ENCODE measurements at regions not wholly inside any gene's neighbourhood (a gene's known extent, or its start where the extent isn't known, plus 50 kb on each side); places are given as distances from the start of the nearest gene placed in this dataset.

DNA sequence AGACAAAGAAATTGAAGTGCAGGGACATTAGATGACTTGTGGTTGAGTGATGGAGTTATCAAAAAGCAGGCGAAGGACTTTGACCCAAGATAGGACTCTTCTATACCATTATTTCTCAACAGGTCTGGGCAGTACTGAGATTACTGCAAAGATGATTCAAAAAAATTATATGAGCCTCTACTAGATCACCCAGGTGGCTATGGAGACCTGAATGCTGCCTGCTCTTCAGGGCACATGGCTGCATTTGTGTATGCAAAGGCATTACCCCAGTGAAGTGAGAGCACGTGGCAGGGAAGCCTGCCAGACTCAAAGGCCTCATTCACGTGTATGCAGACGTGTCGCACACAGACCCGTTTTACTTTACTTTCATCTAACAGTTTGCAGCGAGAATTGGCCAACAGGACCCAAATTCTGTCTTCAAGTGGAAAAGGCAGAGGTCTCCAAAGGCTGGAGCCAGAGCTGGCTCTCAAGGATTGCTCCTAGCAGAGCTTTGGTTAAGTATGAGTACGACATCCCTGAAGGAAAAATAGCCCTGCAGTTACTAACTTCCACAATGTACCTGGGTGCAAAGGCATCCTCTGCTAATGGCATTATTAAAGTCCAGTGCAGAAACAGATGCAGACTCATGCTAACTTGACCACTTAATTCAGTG is 113.8 kb upstream of the ARMC2 start:
- no peak for DNase-seq

DNA sequence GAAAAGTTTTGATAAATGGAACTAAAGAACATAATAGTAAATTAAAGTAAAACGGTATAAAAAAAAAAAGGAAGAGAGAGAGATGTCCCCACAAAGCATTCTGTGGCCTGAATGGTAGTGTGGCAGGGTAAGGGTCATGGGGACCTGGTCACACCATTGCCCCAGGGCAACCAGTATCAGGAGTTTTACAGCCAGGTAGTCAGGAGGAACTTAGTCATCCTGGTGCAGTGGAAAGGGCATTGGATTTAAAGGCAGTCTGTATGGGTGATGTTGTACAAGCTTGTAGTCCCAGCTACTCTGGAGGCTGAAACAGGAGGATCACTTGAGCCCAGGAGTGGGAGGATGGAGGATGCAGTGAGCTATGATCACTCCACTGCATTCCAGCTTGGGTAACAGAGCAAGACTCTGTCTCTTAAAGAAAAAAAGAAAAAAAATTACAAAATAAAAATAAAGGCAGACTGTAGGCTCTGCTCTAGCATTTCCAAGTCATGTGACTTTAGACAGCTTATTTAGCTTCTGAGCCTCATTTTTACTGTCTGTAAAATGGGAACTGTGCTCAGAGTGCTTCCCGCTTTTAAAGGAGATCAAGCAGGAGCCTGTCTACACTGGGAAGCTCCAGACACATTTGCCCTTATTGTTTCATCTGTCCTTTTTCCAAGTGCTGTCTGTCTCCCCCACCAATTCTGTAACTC is 112.8 kb upstream of the ARMC2 start:
- DNase-seq: no peak

DNA sequence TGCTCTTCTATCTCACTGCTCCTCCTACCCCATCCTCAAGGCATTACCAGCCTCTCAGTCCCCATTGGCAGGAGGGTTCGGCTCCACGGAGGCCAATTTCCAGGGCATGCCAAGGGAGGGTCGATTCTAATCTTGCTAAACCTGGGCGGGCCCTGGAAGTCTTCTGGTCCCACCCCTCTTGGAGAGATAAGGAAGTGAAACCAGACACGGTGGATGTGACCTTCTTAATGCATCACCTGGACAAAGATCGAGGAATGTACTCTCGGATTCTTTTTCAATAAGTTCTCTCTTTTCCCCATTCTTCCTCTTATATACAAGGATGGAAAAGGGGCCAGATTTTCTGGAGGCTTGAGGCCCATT is 112.2 kb upstream of the ARMC2 start:
- DNase-seq: no peak

DNA sequence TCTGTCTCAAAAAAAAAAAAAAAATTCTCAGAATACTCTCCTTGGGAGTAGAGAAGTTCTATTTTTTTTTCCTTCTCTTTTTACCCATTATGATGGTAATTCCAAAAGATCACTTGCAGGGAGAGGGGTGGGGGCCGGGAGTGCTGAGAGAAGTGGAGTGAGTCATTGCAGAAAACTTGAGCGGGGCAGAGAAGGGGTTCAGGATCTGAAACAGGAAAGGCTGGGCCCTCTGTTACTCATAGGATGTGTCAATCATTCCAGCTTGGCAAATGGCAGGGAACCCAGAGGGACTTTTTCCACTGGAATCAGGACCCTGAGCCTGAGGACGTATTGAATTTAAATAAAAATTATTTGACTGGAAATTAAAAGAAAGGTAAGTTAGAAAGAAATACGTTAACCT is 111.4 kb upstream of the ARMC2 start:
- DNase-seq: peak; percentile 32

DNA sequence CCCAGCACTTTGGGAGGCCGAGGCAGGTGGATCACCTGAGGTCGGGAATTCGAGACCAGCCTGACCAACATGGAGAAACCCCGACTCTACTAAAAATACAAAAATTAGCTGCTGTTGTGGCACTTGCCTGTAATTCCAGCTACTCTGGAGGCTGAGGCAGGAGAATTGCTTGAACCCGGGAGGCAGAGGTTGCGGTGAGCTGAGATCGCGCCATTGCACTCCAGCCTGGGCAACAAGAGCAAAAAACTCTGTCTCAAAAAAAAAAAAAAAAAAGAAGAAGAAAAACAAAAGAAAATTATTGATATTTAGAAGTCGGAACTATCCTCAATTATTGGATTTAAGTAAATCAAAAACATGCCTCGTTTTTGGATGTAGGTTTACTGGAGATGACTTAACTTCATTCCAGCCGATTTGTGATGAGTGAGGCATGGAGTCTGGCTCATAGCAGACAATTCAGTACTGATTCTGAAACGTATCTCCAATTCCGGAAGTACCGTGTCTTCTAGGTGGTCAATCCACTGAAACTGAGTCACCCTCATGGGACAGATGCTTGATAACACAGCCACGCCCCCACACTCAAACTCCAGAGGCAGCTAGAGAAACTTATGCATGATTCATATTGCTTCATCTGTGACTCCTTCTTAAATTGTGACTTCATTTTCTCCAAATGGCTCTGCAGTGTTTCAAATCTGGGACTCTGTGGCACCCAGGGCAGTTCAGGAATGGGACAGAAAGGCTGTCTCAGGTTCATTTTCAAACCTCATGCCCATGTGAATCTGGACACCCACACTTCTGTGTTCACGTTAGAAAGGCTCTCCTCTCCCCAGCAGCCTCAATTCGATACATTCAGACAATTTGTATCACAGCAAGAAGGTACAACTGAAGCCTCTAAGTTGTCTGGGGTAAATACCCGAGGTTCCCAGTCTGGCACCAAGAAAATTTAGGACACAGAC is 110.4 kb upstream of the ARMC2 start:
- DNase-seq: no peak

DNA sequence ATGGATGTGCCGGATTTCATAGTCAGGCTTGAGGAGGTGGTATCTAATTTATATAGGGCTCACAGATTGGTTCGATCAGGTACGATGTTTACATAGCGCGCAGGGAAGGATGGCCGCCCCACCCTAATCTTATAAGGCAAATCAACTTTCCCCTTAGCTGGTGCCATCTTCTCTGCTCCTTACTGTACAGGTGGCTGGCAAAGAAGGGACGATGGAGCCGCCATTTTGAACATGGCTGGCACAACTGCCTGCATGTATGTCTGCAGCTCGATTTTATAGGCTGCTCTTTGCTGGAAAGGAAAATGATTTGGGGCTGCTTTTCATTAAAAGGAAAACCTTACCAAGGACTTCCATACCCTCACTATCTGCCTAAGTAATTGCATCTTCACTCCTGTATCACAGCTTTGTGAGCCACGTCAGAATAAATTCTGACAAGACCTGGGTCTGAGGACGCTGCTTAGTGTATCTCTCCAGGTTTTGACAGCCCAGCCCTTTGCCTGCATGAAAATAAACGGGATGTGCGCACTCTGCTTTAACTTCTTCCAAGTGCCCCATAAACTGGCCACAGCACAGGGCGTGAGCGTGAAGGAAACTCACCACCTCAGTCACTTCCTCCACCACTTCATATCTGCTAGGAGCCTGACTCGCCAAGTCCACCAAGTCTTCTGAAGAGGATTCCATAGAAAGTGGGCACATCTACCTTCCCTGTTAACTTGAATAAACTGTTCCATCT is 109.4 kb upstream of the ARMC2 start:
- DNase-seq: no peak

DNA sequence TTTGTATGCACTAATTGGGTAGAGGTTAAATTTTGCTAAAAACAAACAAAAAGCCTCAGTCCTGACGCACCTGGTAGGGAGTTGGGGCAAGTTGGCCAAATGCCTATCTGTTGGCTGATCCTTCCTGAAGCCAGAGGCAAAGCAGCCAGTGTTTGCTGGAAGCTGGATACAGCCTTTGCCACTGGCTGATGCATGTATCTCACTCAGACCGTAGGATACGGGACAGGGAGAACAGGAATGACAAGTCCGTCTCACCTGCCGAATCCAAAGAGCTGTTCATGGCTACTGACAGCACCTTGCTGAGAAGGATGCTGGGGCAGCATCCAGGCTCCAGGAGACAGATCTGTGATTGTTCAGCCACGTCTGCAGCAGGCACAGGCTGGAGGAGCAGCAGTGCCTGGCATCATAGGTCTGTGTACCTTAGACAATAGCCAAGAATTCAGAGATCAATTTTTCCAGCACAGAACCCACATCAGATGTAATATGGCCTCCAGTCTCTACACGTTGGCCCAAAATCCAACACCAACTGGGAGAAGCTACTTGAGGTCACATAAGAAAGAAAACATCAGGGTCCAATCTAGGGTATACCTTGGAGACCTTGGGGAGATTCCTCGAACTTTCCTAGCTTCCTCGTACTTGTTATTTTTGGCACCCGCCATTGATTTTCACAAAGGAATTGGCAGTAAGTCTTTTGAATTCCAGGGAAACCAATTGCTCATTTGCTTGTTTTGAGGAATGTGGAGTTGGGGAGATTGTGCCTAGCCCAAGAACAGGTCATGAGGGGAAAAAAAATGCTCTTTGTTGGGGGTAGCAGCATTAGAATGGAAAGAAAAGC is 108.5 kb upstream of the ARMC2 start:
- DNase-seq: no peak

DNA sequence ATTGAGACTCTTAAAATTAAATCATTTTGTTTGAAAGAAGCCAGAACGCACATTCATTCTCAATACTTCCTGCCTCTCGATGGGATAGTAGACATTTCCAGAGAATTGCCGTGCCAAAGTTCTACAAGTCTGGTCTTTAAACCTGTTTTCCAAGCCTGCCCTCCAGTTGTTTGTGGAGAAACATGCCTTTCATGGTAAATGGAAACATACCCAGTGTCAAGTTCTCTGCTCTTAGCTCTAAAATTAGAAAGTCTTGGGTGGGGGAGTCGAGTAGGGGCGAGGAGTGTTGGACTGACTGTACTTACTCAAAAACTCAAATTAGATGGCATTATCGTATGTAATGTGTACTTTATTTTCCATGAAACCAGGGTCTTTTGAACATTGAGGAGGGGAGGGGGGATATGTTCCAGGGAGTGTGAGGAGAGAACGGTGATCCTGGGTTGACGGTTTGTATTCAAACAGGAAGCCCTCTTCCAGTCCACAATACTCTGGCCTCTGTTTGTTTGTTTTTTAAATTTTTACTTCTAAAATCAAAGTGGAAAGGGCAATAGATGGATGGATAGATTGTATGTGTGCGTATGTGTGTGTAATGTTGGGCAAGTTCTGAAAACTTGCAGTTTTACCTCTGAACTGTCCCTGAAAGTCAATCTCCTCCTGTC is 106.8 kb upstream of the ARMC2 start:
- no peak for DNase-seq

DNA sequence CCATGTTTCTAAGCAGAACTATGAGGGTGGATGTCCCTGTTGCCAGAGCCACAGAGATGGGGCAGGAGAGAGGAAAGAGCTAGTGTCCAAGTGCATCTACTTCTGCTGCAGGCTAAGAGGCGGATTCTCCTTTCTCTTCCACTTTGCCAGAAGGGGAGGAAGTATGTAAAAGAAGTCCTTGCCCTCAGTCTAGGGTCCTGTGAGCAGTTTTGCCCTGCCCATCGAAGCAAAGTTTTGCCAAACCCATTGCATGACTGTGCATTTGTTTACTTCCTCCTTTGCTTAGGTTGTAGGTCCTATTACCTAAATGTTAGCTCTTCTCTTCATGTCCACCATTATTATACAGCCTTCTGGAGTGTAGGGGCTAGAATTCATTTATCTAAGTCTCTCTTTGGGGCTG is 106.2 kb upstream of the ARMC2 start:
- DNase-seq: peak; percentile 50

DNA sequence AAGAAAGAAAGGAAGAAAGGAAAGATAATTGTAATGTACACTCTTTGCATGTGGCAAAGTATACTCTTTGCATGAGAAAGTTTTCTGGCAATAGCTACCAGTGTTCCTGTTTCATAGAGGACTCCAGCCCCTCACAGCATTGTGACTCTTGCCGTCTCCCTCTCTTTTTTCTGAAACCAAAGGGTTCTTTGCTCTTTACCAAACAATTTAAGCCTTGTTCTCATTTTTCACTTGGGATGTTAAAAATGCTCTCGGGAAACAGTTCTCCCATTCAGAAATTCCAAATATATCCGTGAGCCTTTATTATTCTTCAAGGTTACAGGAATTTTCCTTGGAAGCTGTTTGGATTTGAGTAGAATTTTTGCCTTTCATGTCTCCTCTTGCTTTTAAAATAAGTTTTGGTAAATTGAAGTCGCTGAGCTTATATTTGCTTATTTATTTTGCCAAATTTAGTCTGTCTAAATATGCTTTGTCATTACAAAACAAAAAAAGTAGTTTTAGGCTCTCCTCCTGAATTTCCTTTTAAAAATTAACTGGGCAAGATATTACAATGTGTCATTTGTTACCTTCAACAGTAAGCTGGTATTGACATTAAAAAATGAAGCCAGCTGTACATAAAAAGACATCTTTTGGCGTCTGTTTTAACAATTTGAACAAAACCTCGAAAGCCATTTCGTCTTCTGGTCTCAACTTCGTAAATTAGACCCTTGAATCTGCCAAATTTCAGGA is 103.8 kb upstream of the ARMC2 start:
- DNase-seq: no peak

DNA sequence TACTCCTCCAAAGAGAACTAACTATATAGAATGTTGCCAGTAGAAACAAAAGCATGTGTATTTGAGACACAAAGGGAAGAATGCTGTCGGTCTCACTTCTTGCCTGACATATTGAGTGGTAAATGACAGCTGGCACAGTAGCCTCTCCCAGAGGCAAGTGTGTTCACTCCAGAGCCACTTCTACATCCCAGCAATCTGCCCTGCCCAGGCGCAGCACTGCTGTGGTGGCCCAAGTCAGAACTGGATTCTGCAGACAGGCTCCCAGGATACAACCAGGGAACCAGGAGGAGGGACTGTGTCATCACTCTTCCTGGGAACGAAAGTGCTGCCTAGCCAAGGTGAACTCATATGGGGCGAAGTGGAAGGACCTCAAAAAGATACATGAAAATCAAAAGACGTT is 103.2 kb upstream of the ARMC2 start:
- DNase-seq: no peak

DNA sequence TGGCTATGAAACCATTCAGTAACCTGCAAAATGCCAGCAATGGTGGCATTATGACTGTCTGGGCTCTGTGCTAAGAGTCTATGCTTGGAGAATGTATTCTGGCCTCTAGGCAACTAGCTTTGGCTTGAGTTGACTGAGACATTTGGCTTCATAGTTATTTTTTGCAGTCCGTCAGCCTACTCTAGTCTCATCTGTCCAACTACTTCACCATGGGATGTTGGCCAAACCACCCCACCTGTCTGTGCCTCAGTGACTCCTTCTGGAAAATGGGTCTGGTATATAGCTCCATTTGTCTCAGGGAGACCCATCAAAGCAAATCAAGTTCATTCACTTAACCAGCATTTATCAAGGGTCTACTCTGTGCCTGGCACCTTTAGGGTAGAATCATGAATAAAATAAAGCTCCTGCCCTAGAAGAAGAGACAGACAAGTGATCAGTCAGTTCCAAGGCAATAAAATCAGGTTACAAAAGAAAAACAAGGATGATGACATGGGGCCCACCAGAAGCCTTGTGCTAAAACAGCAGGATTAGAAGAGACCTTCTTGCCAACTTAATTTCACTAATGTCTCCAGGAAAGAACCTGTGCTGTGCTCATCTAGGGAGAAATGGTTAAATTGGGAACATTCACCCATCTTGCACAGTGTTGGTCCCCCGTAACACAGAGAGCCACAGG is 102.4 kb upstream of the ARMC2 start:
- DNase-seq: no peak

DNA sequence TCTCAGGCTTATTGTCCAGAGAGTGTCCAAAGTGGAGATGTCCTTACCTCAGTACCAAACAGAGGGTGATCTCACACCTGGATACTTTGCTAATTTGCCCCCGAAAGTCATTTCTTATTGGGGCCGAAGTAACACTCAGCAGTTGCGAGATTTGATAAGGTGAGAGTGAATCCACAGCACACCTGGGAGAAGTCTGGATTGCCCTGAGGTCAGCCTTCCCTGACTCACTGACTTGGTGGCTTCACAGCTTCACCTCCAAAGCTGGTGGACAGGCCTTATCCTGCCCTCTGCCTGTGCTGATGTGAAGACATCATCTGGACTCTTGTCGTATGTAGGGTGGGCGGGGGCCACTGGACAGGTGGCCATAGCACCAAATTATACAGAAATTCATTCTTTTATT is 101.9 kb upstream of the ARMC2 start:
- no peak for DNase-seq

DNA sequence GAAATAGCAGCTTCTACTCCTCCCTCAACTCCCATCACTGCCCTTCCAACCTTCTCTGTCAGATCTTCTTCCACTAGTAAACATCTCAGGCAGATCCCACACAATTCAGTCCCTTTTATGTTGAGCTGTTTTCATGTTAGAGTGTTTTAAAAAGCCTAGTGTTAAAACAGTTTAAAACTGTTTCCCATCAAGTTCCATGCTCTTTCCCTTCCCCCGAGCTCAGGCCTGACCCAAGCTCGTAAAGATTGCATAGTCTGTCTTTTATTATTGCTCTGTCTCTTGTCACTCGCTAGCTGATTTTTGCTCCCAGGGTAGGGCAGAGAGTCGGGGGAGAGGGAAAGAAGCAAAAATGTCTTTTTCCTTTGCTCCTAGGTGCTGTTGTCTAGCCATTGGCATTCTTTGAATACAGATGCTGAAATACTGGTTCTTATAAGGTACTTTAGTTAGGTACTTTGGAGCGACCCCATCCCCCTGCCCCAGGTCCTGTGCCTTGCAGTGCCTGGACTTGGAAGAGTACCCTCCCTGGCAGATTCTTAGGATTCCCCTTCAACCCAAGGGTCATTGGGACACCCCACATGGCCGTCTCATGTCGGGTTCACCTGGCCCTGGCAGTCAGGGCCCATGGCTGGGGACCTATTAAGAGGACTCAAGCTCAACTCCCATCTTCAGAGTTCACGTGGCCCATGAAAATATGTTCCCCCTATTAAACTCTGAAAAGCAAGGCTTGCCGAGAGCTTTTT is 101.2 kb upstream of the ARMC2 start:
- no peak for DNase-seq

DNA sequence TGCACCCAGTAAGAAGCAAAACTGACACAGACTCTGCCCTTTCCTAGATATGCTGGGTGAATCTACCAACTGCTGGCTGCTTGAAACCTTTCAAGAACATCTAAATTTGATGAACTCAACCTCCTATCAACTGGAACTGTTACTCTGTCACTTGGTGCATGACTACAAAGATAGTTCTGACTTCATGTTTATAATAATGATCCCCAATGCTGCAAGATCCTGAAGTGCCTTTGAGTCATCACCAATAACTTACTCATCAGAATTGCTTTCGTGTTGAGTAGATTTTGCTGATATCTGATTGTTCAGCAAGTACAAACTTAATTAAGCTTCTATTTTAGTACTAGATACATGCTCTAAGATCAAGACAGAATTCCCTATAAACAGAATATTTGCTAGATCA is 100.2 kb upstream of the ARMC2 start:
- no peak for DNase-seq

DNA sequence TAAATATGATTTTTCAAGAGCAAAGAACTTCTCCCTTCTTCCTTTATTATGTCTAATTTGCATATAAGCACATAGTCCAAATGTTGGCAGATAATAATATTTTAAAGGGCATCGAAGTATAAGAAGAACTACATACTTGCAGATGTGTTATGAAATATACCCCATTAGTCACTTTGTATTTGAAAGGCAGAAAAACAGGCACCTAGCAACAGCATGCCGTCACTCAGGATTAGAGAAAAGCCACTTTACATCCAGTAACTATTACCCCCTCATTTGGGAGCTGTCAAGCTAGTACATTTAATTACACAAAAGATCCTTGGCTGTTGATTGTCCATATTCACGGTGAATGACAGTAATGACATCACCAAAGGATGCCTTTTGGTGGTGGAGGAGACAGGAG is 99.3 kb upstream of the ARMC2 start:
- no peak for DNase-seq

DNA sequence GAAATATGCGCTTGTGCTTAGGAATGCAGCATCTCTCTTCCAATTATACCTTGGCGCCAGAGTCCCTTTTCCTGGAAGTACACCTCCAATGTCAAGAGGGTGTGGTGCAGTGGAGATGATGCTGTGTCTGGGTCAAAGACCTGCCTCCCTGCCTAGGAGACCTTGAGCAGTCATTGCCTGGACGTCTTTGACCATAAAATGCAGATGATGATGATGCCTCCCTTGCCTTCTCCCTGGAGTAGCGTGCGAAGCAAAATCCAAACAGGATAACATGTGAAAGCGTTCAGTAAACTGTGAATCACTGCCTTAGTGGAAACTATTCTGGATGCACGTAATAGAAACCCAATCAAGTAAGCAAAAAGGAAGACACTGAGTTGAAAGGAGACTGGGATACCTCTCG is 97.4 kb upstream of the ARMC2 start:
- no peak for DNase-seq

DNA sequence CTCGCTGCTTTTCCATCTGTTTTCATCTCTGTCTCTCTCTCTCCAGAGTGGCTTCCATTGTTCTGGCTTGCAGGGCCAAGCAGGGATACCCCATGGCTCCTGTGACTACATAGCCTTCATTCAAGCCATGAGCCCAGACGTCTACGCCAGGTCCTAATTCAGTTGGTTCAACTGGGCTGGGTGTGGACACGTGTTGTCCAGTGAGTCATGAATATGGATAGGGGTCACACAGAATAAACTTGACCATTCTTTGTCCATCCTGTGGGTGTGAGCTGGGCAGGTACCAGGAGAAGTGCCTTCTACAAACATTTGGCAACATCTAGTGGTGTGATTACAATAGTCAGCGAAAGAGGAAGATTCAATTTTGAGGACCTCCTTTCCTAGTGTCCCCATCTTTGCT is 96.9 kb upstream of the ARMC2 start:
- DNase-seq: no peak

DNA sequence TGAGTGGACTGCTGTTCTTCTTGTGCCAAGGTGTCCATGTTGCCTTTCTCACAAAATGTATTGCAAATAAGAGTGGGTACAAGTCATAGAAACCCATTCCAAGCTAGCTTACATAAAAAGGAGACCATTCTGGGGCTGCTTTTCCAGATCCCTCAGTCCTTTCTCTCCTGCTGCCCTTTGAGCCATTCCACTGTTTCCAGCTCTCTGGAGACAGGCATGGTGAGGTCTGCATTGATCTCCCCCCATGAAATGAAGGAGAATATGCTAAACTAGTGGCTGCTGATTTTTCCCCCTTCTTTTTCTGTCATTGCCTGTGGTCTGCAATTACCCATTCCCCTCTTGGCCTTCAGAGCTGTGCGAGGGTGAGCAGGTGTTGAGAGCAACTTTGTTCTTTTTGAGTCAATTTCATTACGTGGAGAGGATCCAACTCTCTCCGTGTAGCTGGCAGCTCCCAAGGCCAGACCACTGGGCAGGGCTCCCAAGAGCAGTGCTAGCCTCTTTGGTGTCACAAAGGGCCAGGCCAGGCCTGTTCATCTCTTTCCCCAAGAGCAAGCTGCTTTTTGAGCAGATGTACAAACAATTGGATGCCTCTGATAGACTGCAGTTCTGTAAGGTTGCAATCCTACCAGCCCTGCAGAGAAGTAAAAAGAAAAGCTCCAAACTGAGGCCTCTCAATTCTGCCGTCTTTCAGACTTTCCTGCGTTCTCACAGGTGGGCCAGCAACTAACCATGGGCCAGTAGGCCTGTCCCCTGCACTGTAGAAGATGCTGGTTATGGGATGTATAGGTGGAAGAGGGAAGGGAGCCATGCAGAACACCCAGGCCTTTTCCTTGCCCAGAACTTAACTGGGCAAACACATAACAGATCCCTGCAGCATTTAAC is 96.1 kb upstream of the ARMC2 start:
- DNase-seq: no peak

All from CD4-positive, alpha-beta T cell treated with Interleukin-15 for 1 hour (primary cell).